K562 (cell line): ENCODE measurements at regions not wholly inside any gene's neighbourhood (a gene's known extent, or its start where the extent isn't known, plus 50 kb on each side); places are given as distances from the start of the nearest gene placed in this dataset.

Experiments
- ATAC-seq: fragments of 200-7000 bp; cut with Tn5 transposase; 3 replicates; pipeline ENCODE4 v1.9.1; 2020; ENCODE audit warnings: moderate library complexity
- BruUV-seq: library from RNA; stranded (reverse); fragments of 400-500 nt; replicated peaks from 2 replicates; lab custom pipeline; 2021; lab: Mats Ljungman, UMichigan
- CTCF ChIA-PET: fragments of 300-600 bp; formaldehyde crosslinking; extraction: SDS; loops from one replicate; lab custom pipeline; 2021; ENCODE audit warnings: low intra/inter-chr PET ratio; lab: Yijun Ruan, JAX
- POLR2A ChIA-PET: fragments of 300-600, 350-650 bp; sonication (Branson Sonifier 250); formaldehyde crosslinking; extraction: SDS; loops from one replicate; lab custom pipeline; 2021; ENCODE audit warnings: antibody characterized with exemption, inconsistent platforms; lab: Yijun Ruan, JAX
- DNase-seq, 4 experiments: peaks; one replicate each; pipeline versions ENCODE4 v3.0.0 to v3.0.0-alpha.2; 2011 to 2018; ENCODE audit warnings: low spot score in 3 of 4, mixed read lengths in 3 of 4; ENCODE audit errors: extremely low read depth in 1 of 4
- FAIRE-seq: peaks from 2 replicates; lab custom pipeline; 2011; peaks lifted over from hg19 to GRCh38; lab: Jason Lieb, UNC
- H2AFZ ChIP-seq: 2 replicates; pipeline ENCODE4 v1.6.0; 2011; ENCODE audit warnings: low read depth, low read length, control low read depth, inconsistent platforms
- H3K27ac ChIP-seq: fragments of 200-600 bp; 3 replicates; pipeline ENCODE4 v1.8.0; 2011; ENCODE audit warnings: low read depth, mild to moderate bottlenecking, control low read depth, inconsistent platforms, low read length, moderate library complexity, mixed read lengths; ENCODE audit errors: extremely low read depth
- H3K27me3 ChIP-seq, 2 experiments: fragments of 300-600 bp in 1 of 2; 2 replicates in 1 of 2; 3 replicates in 1 of 2; pipeline versions ENCODE4 v1.6.0 to v1.8.0; 2011; ENCODE audit warnings: inconsistent platforms in 2 of 2, low read length in 2 of 2, mild to moderate bottlenecking in 1 of 2, mixed read lengths in 1 of 2, moderate library complexity in 1 of 2; ENCODE audit not compliant: control insufficient read depth in 2 of 2, insufficient read depth in 2 of 2
- H3K36me3 ChIP-seq: fragments of 300-600 bp; 3 replicates; pipeline ENCODE4 v1.8.0; 2011; ENCODE audit warnings: mild to moderate bottlenecking, low read length, inconsistent platforms; ENCODE audit not compliant: control insufficient read depth, insufficient read depth
- H3K4me1 ChIP-seq, 2 experiments: fragments of 200-600 bp in 1 of 2; replicated peaks in 1 of 2; 2 replicates in 1 of 2; 3 replicates in 1 of 2; pipeline versions ENCODE4 v1.5.1 to v1.8.0; 2011; ENCODE audit warnings: inconsistent platforms in 2 of 2, low read length in 2 of 2, mild to moderate bottlenecking in 1 of 2, mixed read lengths in 1 of 2, moderate library complexity in 1 of 2; ENCODE audit not compliant: control insufficient read depth in 2 of 2, insufficient read depth in 2 of 2
- H3K4me2 ChIP-seq: 2 replicates; pipeline ENCODE4 v1.6.1; 2011; ENCODE audit warnings: low read length, control low read depth, inconsistent platforms, mixed read lengths; ENCODE audit not compliant: insufficient read depth
- H3K4me3 ChIP-seq: fragments of 200-600 bp; sonication (generic), shearing (Covaris generic); 2 replicates; pipeline ENCODE4 v1.5.1; 2016; ENCODE audit warnings: control low read depth, inconsistent platforms
- H3K79me2 ChIP-seq: fragments of 200-600 bp; 3 replicates; pipeline ENCODE4 v1.8.0; 2011; ENCODE audit warnings: low read length, inconsistent platforms; ENCODE audit not compliant: control insufficient read depth, insufficient read depth
- H3K9ac ChIP-seq, 2 experiments: 2 replicates each; pipeline versions ENCODE4 v1.6.0 to v1.6.1; 2011; ENCODE audit warnings: low read depth in 2 of 2, low read length in 2 of 2, control low read depth in 1 of 2, inconsistent platforms in 1 of 2, mild to moderate bottlenecking in 1 of 2, mixed read lengths in 1 of 2; ENCODE audit not compliant: insufficient read depth in 1 of 2
- H3K9me1 ChIP-seq: one replicate; pipeline ENCODE4 v1.6.0; 2011; ENCODE audit warnings: inconsistent platforms, mild to moderate bottlenecking, low read length, moderate library complexity; ENCODE audit not compliant: control insufficient read depth, insufficient read depth
- H3K9me3 ChIP-seq: replicated peaks from 2 replicates; pipeline ENCODE4 v1.5.1; 2011; ENCODE audit warnings: low read depth, low read length, inconsistent platforms; ENCODE audit not compliant: control insufficient read depth, insufficient read depth
- H4K20me1 ChIP-seq: replicated peaks from 2 replicates; pipeline ENCODE4 v1.6.1; 2011; ENCODE audit warnings: low read length, inconsistent platforms, mixed read lengths; ENCODE audit not compliant: control insufficient read depth, insufficient read depth
- CBX3 ChIP-seq, 2 experiments: IDR thresholded peaks; 1 replicate in 1 of 2; 2 replicates in 1 of 2; pipeline ENCODE4 v1.6.1; 2012; ENCODE audit warnings: inconsistent platforms in 2 of 2, low read length in 2 of 2, borderline replicate concordance in 1 of 2, control low read depth in 1 of 2
- CEBPB ChIP-seq: fragments of 450-650 bp; IDR thresholded peaks from 2 replicates; pipeline ENCODE4 v1.6.1; 2016; ENCODE audit warnings: missing genetic modification characterization, missing compliant biosample characterization
- DPF2 ChIP-seq: fragments of 450-650 bp; IDR thresholded peaks from 2 replicates; pipeline ENCODE4 v1.6.1; 2016
- ESRRA ChIP-seq: fragments of 450-650 bp; IDR thresholded peaks from 2 replicates; pipeline ENCODE4 v1.6.1; 2014; ENCODE audit warnings: low read depth, mild to moderate bottlenecking, moderate library complexity, borderline replicate concordance
- KLF16 ChIP-seq: IDR thresholded peaks from 2 replicates; pipeline ENCODE4 v1.6.1; 2016; ENCODE audit warnings: antibody characterized with exemption
- MED1 ChIP-seq: sonication (generic); formaldehyde crosslinking; IDR thresholded peaks from 2 replicates; pipeline ENCODE4 v1.8.1; 2023; ENCODE audit warnings: missing genetic modification reagents, borderline replicate concordance
- MEIS2 ChIP-seq: fragments of 450-650 bp; IDR thresholded peaks from 2 replicates; pipeline ENCODE4 v1.6.1; 2014; ENCODE audit warnings: mild to moderate bottlenecking; ENCODE audit not compliant: partially characterized antibody
- NRF1 ChIP-seq, 2 experiments: fragments of 450-650 bp; IDR thresholded peaks in 1 of 2; conservative IDR thresholded peaks in 1 of 2; 2 replicates each; pipeline ENCODE4 v1.6.1; 2014; ENCODE audit warnings: mild to moderate bottlenecking in 2 of 2
- POLR2G ChIP-seq: fragments of 200-400 bp; formaldehyde crosslinking; IDR thresholded peaks from 2 replicates; pipeline ENCODE4 v1.6.1; 2017; ENCODE audit warnings: low read depth, mild to moderate bottlenecking, antibody characterized with exemption, low read length, moderate library complexity
- TRIM24 ChIP-seq, 2 experiments: fragments of 450-650 bp; IDR thresholded peaks; 2 replicates each; pipeline ENCODE4 v1.6.1; 2016
- U2AF2 ChIP-seq: fragments of 200-400 bp; formaldehyde crosslinking; optimal IDR thresholded peaks from 2 replicates; pipeline ENCODE3; 2017; ENCODE audit warnings: low read depth, mild to moderate bottlenecking, low read length
- ZNF263 ChIP-seq: sonication (generic); formaldehyde crosslinking; IDR thresholded peaks from 2 replicates; pipeline ENCODE4 v1.8.0; 2022; ENCODE audit warnings: mild to moderate bottlenecking, missing genetic modification reagents, borderline replicate concordance
- ZNF589 ChIP-seq: fragments of 200-800 bp; sonication (Bioruptor generic); IDR thresholded peaks from 2 replicates; pipeline ENCODE4 v1.6.1; 2016; ENCODE audit warnings: low read depth, missing genetic modification characterization, missing compliant biosample characterization
- ZNF778 ChIP-seq: fragments of 450-650 bp; formaldehyde crosslinking; IDR thresholded peaks from 2 replicates; pipeline ENCODE4 v1.4.0; 2020; ENCODE audit warnings: mild to moderate bottlenecking, moderate library complexity
- WGBS: fragments of 100-300 bp; shearing (Covaris generic); methylation state at CpG from one replicate; pipeline ENCODE4 v1.1.6; 2016; ENCODE audit warnings: low coverage, mixed read lengths; ENCODE audit not compliant: insufficient coverage; ENCODE audit errors: missing lambda C conversion rate; 5-methylcytosine and 5-hydroxymethylcytosine counted together
- in situ Hi-C: fragments of 300-500 bp; cut with MboI; formaldehyde crosslinking; loops from 4 replicates; pipeline ENCODE4 v1.15.0; 2018; ENCODE audit warnings: inconsistent platforms, mixed read lengths
- intact Hi-C: fragments of 100-400 bp; cut with micrococcal nuclease; formaldehyde crosslinking; loops from 2 replicates; pipeline ENCODE4 v1.14.2; 2022
- TF ChIP-seq, protein P1 (sequence below), 2 experiments: fragments of 450-650 bp in 1 of 2; sonication (generic) in 1 of 2; formaldehyde crosslinking in 1 of 2; IDR thresholded peaks in 1 of 2; conservative IDR thresholded peaks in 1 of 2; 2 replicates each; pipeline versions ENCODE4 v1.6.1 to v1.8.1; 2016 to 2023; ENCODE audit warnings: mild to moderate bottlenecking in 2 of 2, moderate library complexity in 2 of 2, inconsistent platforms in 1 of 2, missing genetic modification reagents in 1 of 2
- TF ChIP-seq, protein P2 (sequence below): fragments of 450-650 bp; IDR thresholded peaks from 2 replicates; pipeline ENCODE4 v1.6.1; 2016

DNA sequence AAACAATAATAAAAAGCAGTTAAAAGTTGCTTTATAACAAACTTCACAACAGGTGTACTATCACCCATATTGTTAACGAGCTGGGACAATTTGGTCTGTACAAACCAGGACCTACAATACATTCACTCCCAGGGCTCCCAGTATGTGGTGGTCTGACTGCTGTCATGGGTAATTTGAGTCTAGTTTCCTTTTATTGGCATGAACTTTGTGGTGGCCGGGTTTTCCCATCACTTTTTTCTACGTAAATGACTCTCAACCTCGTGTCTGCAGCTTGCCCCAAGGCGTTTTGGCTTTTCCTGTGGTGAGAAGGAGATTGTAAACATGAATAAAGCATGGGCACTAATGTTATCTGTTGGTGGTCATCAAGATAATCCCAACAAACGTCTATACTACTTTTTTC lies 118.7 kb upstream of the CDK6 start:
- H3K9me1 ChIP-seq = no peaks in the 10 kb centered on the region
- no peaks in the 10 kb centered on the region for H3K27me3 ChIP-seq
- 0 out of 5 replicates have a peak, but pooled peaks cover 0 to 5% of the 10 kb centered on the region in 2 experiments for H3K4me1 ChIP-seq
- H3K27ac ChIP-seq = no peak overlapping the region
- H3K36me3 ChIP-seq = no peaks in the 10 kb centered on the region
- WGBS = 34% methylated on average over 6 of the region's 6 CpGs
- H3K4me2 ChIP-seq = no peak overlapping the region
- TF ChIP-seq ZNF778 (no peak), U2AF2 (no peak), ZNF263 (CRISPR knock-in tag) (no peak)
- no peak overlapping the region for H3K9ac ChIP-seq
- in situ Hi-C loops = no loop called here
- DNase-seq = no peak
- BruUV-seq = no TSS peak
- POLR2A ChIA-PET = no interaction called here
- FAIRE-seq = no peak
- no peaks in the 10 kb centered on the region for H4K20me1 ChIP-seq
- peak overlapping the region; percentile 46; the same call in 1 of the 2 replicates for H2AFZ ChIP-seq
- intact Hi-C loops = no loop called here
- H3K79me2 ChIP-seq = no peaks in the 10 kb centered on the region
- CTCF ChIA-PET = no interaction called here
- no peaks in the 10 kb centered on the region for H3K9me3 ChIP-seq
- ATAC-seq = no peak
- no peak overlapping the region for H3K4me3 ChIP-seq

DNA sequence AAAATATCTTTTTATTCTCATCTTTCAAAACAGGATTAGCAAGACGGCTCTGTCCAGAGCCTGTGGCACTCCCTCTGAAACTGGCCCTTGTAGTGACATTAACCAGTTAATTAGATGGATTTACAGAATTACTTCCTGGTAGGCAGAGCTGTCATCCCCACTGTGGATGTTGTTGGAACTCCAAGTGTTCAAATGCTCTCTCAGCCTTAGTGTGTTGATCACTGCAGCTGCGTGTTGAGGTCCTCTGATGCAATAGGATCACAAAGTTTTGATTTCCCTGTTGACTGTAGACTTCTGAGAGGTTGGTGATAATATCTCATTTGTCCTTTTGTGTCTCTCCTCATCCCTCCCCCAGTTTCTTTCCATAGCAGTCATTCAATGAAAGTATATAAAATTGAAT lies 117.3 kb upstream of the CDK6 start:
- Histone ChIP-seq H3K27ac (no peak overlapping the region), H3K9ac (no peak overlapping the region), H3K4me2 (peak overlapping the region; percentile 11; the same call in 1 of the 2 replicates), H3K27me3 (no peaks in the 10 kb centered on the region), H3K4me3 (no peak overlapping the region), H3K9me1 (no peaks in the 10 kb centered on the region), H3K36me3 (no peaks in the 10 kb centered on the region), H3K4me1 (0 out of 5 replicates have a peak, but pooled peaks cover 0 to 5% of the 10 kb centered on the region in 2 experiments), H2AFZ (peak overlapping the region; percentile 65), H3K79me2 (no peaks in the 10 kb centered on the region), H3K9me3 (no peaks in the 10 kb centered on the region), H4K20me1 (no peaks in the 10 kb centered on the region)
- DNase-seq = peak in 1 of 4 experiments; percentile 24
- ChIA-PET CTCF (no interaction called here), POLR2A (interaction anchor here (0.7 to 1.1 kb wide), 3 partner anchors 10 to 18 kb away, joined by 3 read pairs; no protein-coding TSS in a partner anchor)
- ATAC-seq = peak; percentile 95
- BruUV-seq = no TSS peak
- WGBS = 10% methylated on average over 2 of the region's 2 CpGs
- no peak for FAIRE-seq
- in situ Hi-C loops (no loop called here), intact Hi-C loops (no loop called here)
- no peak for TF ChIP-seq MED1 (CRISPR knock-in tag)
- TF ChIP-seq, protein P1, sequence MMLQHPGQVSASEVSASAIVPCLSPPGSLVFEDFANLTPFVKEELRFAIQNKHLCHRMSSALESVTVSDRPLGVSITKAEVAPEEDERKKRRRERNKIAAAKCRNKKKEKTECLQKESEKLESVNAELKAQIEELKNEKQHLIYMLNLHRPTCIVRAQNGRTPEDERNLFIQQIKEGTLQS (IDR thresholded peaks at IDR 0.05) = peak; percentile 82
- TF ChIP-seq, protein P1 (CRISPR knock-in tag; conservative IDR thresholded peaks at IDR 0.05) = no peak
- 0 out of 2 replicates have a peak, but pooled peaks have one; percentile 20 for TF ChIP-seq ESRRA
- TF ChIP-seq, protein P2, sequence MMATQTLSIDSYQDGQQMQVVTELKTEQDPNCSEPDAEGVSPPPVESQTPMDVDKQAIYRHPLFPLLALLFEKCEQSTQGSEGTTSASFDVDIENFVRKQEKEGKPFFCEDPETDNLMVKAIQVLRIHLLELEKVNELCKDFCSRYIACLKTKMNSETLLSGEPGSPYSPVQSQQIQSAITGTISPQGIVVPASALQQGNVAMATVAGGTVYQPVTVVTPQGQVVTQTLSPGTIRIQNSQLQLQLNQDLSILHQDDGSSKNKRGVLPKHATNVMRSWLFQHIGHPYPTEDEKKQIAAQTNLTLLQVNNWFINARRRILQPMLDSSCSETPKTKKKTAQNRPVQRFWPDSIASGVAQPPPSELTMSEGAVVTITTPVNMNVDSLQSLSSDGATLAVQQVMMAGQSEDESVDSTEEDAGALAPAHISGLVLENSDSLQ = 0 out of 2 replicates have a peak, but pooled peaks have one; percentile 18
- TF ChIP-seq CEBPB (tag) = peak; percentile 43; the same call in 1 of the 2 replicates
- peak in 1 of 2 experiments; percentile 36; a peak in 1 of 4 replicates for TF ChIP-seq TRIM24 (IDR thresholded peaks at IDR 0.05)
- peak; percentile 8 for TF ChIP-seq MEIS2
- TF ChIP-seq POLR2G = no peak
- TF ChIP-seq DPF2 = 0 out of 2 replicates have a peak, but pooled peaks have one; percentile 16
- no peak for TF ChIP-seq KLF16
- no peak for TF ChIP-seq ZNF589
- TF ChIP-seq NRF1 (conservative IDR thresholded peaks at IDR 0.05 in 1 of 2, IDR thresholded peaks at IDR 0.05 in 1 of 2) = peak; percentile 75 to 78
- TF ChIP-seq CBX3 (IDR thresholded peaks at IDR 0.05; ENCODE audit: borderline replicate concordance in 1 of 2, low read length in 2 of 2) = no peak
